CD8-positive, alpha-beta memory T cell (primary cell): ENCODE measurements at regions not wholly inside any gene's neighbourhood (a gene's known extent, or its start where the extent isn't known, plus 50 kb on each side); places are given as distances from the start of the nearest gene placed in this dataset.
"Not testable (repeated sequence)": the region's sequence is repeated elsewhere in the genome, so short reads cannot be mapped to it uniquely, and the experiment has no call there.

Source experiments
- CTCF ChIA-PET: fragments of 350-600 bp; sonication (Branson Sonifier 250); formaldehyde crosslinking; loops from one replicate; lab custom pipeline; 2021; ENCODE audit warnings: antibody characterized with exemption; lab: Charles Lee
- POLR2A ChIA-PET: fragments of 350-600 bp; sonication (Branson Sonifier 250); formaldehyde crosslinking; loops from one replicate; lab custom pipeline; 2021; ENCODE audit warnings: antibody characterized with exemption; lab: Charles Lee
- DNase-seq, 5 donors: peaks; one replicate each; pipeline versions ENCODE4 v3.0.0 to v3.0.0-alpha.2; 2020 to 2022; ENCODE audit warnings: mixed read lengths in 1 of 5
- H3K27ac ChIP-seq: one replicate; pipeline ENCODE4 v1.7.0; 2013; ENCODE audit warnings: low read depth, mild to moderate bottlenecking, low read length, moderate library complexity
- H3K27me3 ChIP-seq: 2 replicates; pipeline ENCODE4 v1.7.0; 2013; ENCODE audit warnings: low read length, mild to moderate bottlenecking; ENCODE audit not compliant: insufficient read depth, poor library complexity, severe bottlenecking
- H3K36me3 ChIP-seq: 2 replicates; pipeline ENCODE4 v1.7.0; 2013; ENCODE audit warnings: mild to moderate bottlenecking, low read length, moderate library complexity; ENCODE audit not compliant: insufficient read depth
- H3K4me1 ChIP-seq: 2 replicates; pipeline ENCODE4 v1.7.0; 2013; ENCODE audit warnings: mild to moderate bottlenecking, low read length, moderate library complexity; ENCODE audit not compliant: insufficient read depth
- H3K4me3 ChIP-seq: 2 replicates; pipeline ENCODE4 v1.7.0; 2013; ENCODE audit warnings: mild to moderate bottlenecking, low read length
- H3K9me3 ChIP-seq: 2 replicates; pipeline ENCODE4 v1.7.0; 2013; ENCODE audit warnings: mild to moderate bottlenecking, low read length
- H3K27ac Mint-ChIP-seq, 8 donors: one replicate each; pipeline ENCODE4 v1.8.0; 2020 to 2021; ENCODE audit warnings: mixed read lengths in 8 of 8, mild to moderate bottlenecking in 6 of 8, inconsistent platforms in 3 of 8, moderate library complexity in 3 of 8
- H3K27me3 Mint-ChIP-seq, 2 donors: one replicate each; pipeline ENCODE4 v1.8.0; 2020 to 2021; ENCODE audit warnings: mixed read lengths in 2 of 2, mild to moderate bottlenecking in 1 of 2, moderate library complexity in 1 of 2
- H3K36me3 Mint-ChIP-seq, 3 donors: one replicate each; pipeline ENCODE4 v1.8.0; 2020 to 2021; ENCODE audit warnings: mixed read lengths in 3 of 3, inconsistent platforms in 1 of 3, mild to moderate bottlenecking in 1 of 3
- H3K4me1 Mint-ChIP-seq, 3 donors: one replicate each; pipeline ENCODE4 v1.8.0; 2020 to 2021; ENCODE audit warnings: mixed read lengths in 3 of 3, inconsistent platforms in 1 of 3, mild to moderate bottlenecking in 1 of 3
- H3K4me3 Mint-ChIP-seq, 7 donors: one replicate each; pipeline ENCODE4 v1.8.0; 2020 to 2021; ENCODE audit warnings: mixed read lengths in 7 of 7, mild to moderate bottlenecking in 6 of 7, moderate library complexity in 4 of 7, inconsistent platforms in 2 of 7
- H3K9me3 Mint-ChIP-seq, 5 donors: one replicate each; pipeline ENCODE4 v1.8.0; 2020 to 2022; ENCODE audit warnings: mixed read lengths in 5 of 5, mild to moderate bottlenecking in 3 of 5, moderate library complexity in 2 of 5, inconsistent platforms in 1 of 5

GRCh38 chr12:9344541-9344940 is 136.3 kb upstream of the PZP start:
- no peaks in the 10 kb centered on the region for H3K27me3 Mint-ChIP-seq
- no peak overlapping the region for H3K4me3 Mint-ChIP-seq
- Histone ChIP-seq H3K4me1 (peaks cover 48% of the 10 kb centered on the region), H3K9me3 (no peaks in the 10 kb centered on the region), H3K27ac (no peak overlapping the region), H3K27me3 (no peaks in the 10 kb centered on the region), H3K36me3 (no peaks in the 10 kb centered on the region), H3K4me3 (no peak overlapping the region)
- peak overlapping the region in 1 of 8 donors; percentile 23 for H3K27ac Mint-ChIP-seq
- CTCF ChIA-PET, result interaction anchor here (1.2 to 1.4 kb wide), 2 partner anchors 12 to 13 kb away, joined by 3 to 4 read pairs; no protein-coding TSS in a partner anchor
- H3K9me3 Mint-ChIP-seq, result no peaks in the 10 kb centered on the region
- no peak for DNase-seq
- POLR2A ChIA-PET, result no interaction called here
- no peaks in the 10 kb centered on the region for H3K36me3 Mint-ChIP-seq
- H3K4me1 Mint-ChIP-seq, result peaks cover 46 to 72% (median 58%) of the 10 kb centered on the region in 3 donors

- Mint-ChIP-seq H3K36me3 (no peaks in the 10 kb centered on the region), H3K4me3 (peak overlapping the region in 3 of 7 donors; percentile 19 to 46 (median 45)), H3K9me3 (no peaks in the 10 kb centered on the region), H3K27ac (peak overlapping the region in 2 of 8 donors; percentile 53 to 65), H3K27me3 (no peaks in the 10 kb centered on the region), H3K4me1 (peaks cover 44 to 72% (median 58%) of the 10 kb centered on the region in 3 donors)
- ChIA-PET CTCF (no interaction called here), POLR2A (no interaction called here)
- peaks cover 48% of the 10 kb centered on the region for H3K4me1 ChIP-seq
- no peaks in the 10 kb centered on the region for H3K27me3 ChIP-seq
- H3K4me3 ChIP-seq, result no peak overlapping the region
- H3K27ac ChIP-seq, result no peak overlapping the region
- no peaks in the 10 kb centered on the region for H3K36me3 ChIP-seq
- no peaks in the 10 kb centered on the region for H3K9me3 ChIP-seq
- no peak for DNase-seq
Observed at GRCh38 chr12:9343731-9344130, 135.5 kb upstream of the PZP start.

GRCh38 chr12:9342614-9343353 is 134.6 kb upstream of the PZP start:
- no peak for DNase-seq
- peak overlapping the region in 1 of 7 donors; percentile 51 for H3K4me3 Mint-ChIP-seq
- CTCF ChIA-PET, result interaction anchor here (3.9 kb wide), 1 partner anchor 10 kb away, joined by 26 read pairs; no protein-coding TSS in a partner anchor

GRCh38 chr12:9341260-9341585 is 133.0 kb upstream of the PZP start:
- Mint-ChIP-seq H3K4me1 (peaks cover 37 to 58% (median 51%) of the 10 kb centered on the region in 3 donors), H3K27ac (peak overlapping the region in 7 of 8 donors; percentile 26 to 86 (median 51)), H3K9me3 (peaks cover 1 to 6% (median 4%) of the 10 kb centered on the region in 5 donors), H3K4me3 (peak overlapping the region in 6 of 7 donors; percentile 2 to 75 (median 58)), H3K36me3 (peaks cover 0 to 8% (median 0%) of the 10 kb centered on the region in 3 donors), H3K27me3 (no peaks in the 10 kb centered on the region)
- no peaks in the 10 kb centered on the region for H3K9me3 ChIP-seq
- H3K4me1 ChIP-seq, result peaks cover 48% of the 10 kb centered on the region
- CTCF ChIA-PET, result interaction anchor here (0.6 to 3.9 kb wide), 5 partner anchors 9 to 521 kb away, joined by 3 to 26 read pairs (median 3); no protein-coding TSS in a partner anchor
- no peaks in the 10 kb centered on the region for H3K27me3 ChIP-seq
- H3K27ac ChIP-seq, result no peak overlapping the region
- POLR2A ChIA-PET, result interaction anchor here (0.6 to 0.7 kb wide), 2 partner anchors 351 to 562 kb away, joined by 3 to 4 read pairs; no protein-coding TSS in a partner anchor
- H3K4me3 ChIP-seq, result no peak overlapping the region
- DNase-seq, result no peak
- H3K36me3 ChIP-seq, result no peaks in the 10 kb centered on the region

More at GRCh38 chr12:9342614-9343353, 134.6 kb upstream of the PZP start:
- Histone ChIP-seq H3K4me3 (no peak overlapping the region), H3K36me3 (no peaks in the 10 kb centered on the region), H3K27me3 (no peaks in the 10 kb centered on the region), H3K9me3 (no peaks in the 10 kb centered on the region), H3K27ac (no peak overlapping the region), H3K4me1 (peaks cover 48% of the 10 kb centered on the region)
- H3K27me3 Mint-ChIP-seq, result no peaks in the 10 kb centered on the region
- H3K9me3 Mint-ChIP-seq, result no peaks in the 10 kb centered on the region
- POLR2A ChIA-PET, result no interaction called here
- H3K36me3 Mint-ChIP-seq, result no peaks in the 10 kb centered on the region
- H3K27ac Mint-ChIP-seq, result peak overlapping the region in 4 of 8 donors; percentile 54 to 83 (median 65)
- H3K4me1 Mint-ChIP-seq, result peaks cover 44 to 72% (median 58%) of the 10 kb centered on the region in 3 donors

- H3K9me3 ChIP-seq, result no peaks in the 10 kb centered on the region
- no peak overlapping the region for H3K27ac ChIP-seq
- peaks cover 0 to 10% (median 0%) of the 10 kb centered on the region in 3 donors for H3K36me3 Mint-ChIP-seq
- H3K27me3 ChIP-seq, result no peaks in the 10 kb centered on the region
- no peak overlapping the region for H3K4me3 ChIP-seq
- H3K27me3 Mint-ChIP-seq, result no peaks in the 10 kb centered on the region
- H3K4me1 Mint-ChIP-seq, result peaks cover 32 to 52% (median 46%) of the 10 kb centered on the region in 3 donors
- peak overlapping the region in 6 of 8 donors; percentile 14 to 67 (median 44) for H3K27ac Mint-ChIP-seq
- no peak for DNase-seq
- H3K36me3 ChIP-seq, result no peaks in the 10 kb centered on the region
- peaks cover 1 to 8% (median 4%) of the 10 kb centered on the region in 5 donors for H3K9me3 Mint-ChIP-seq
- POLR2A ChIA-PET, result interaction anchor here (0.5 to 0.7 kb wide), 3 partner anchors 351 to 856 kb away, joined by 3 to 4 read pairs (median 3); no protein-coding TSS in a partner anchor
- CTCF ChIA-PET, result interaction anchor here (0.7 to 3.9 kb wide), 4 partner anchors 8 to 367 kb away, joined by 3 to 26 read pairs (median 4); no protein-coding TSS in a partner anchor
- peaks cover 42% of the 10 kb centered on the region for H3K4me1 ChIP-seq
- peak overlapping the region in 2 of 7 donors; percentile 11 to 59 for H3K4me3 Mint-ChIP-seq
Observed at GRCh38 chr12:9340422-9341259, 132.4 kb upstream of the PZP start.

GRCh38 chr12:9337656-9338055 is 129.5 kb upstream of the PZP start:
- no peak overlapping the region for H3K27ac Mint-ChIP-seq
- CTCF ChIA-PET, result no interaction called here
- peaks cover 1 to 8% (median 4%) of the 10 kb centered on the region in 5 donors for H3K9me3 Mint-ChIP-seq
- no peaks in the 10 kb centered on the region for H3K27me3 Mint-ChIP-seq
- no peak overlapping the region for H3K4me3 Mint-ChIP-seq
- Histone ChIP-seq H3K4me1 (peaks cover 20% of the 10 kb centered on the region), H3K27ac (no peak overlapping the region), H3K36me3 (no peaks in the 10 kb centered on the region), H3K27me3 (no peaks in the 10 kb centered on the region), H3K4me3 (no peak overlapping the region), H3K9me3 (no peaks in the 10 kb centered on the region)
- peaks cover 20 to 24% (median 22%) of the 10 kb centered on the region in 3 donors for H3K4me1 Mint-ChIP-seq
- no peak for DNase-seq
- peaks cover 0 to 10% (median 0%) of the 10 kb centered on the region in 3 donors for H3K36me3 Mint-ChIP-seq
- POLR2A ChIA-PET, result no interaction called here

GRCh38 chr12:9336375-9337011 is 128.3 kb upstream of the PZP start:
- H3K4me3 Mint-ChIP-seq, H3K27ac ChIP-seq, H3K27me3 ChIP-seq, H3K4me3 ChIP-seq, H3K4me1 ChIP-seq, H3K9me3 ChIP-seq, POLR2A ChIA-PET, H3K9me3 Mint-ChIP-seq, DNase-seq, H3K36me3 ChIP-seq, CTCF ChIA-PET, H3K27me3 Mint-ChIP-seq: not testable (repeated sequence)
- peaks cover 0 to 10% (median 0%) of the 10 kb centered on the region in 3 donors for H3K36me3 Mint-ChIP-seq
- H3K27ac Mint-ChIP-seq, result peak overlapping the region in 3 of 8 donors; percentile 59 to 90 (median 80)
- H3K4me1 Mint-ChIP-seq, result peaks cover 12 to 13% (median 12%) of the 10 kb centered on the region in 3 donors
